NCI-H2029 (cell line): ENCODE measurements at regions not wholly inside any gene's neighbourhood (a gene's known extent, or its start where the extent isn't known, plus 50 kb on each side); places are given as distances from the start of the nearest gene placed in this dataset.

Experiments used
- DNase-seq: peaks from one replicate; lab custom pipeline; 2025; lab: John Stamatoyannopoulos, UW

DNA sequence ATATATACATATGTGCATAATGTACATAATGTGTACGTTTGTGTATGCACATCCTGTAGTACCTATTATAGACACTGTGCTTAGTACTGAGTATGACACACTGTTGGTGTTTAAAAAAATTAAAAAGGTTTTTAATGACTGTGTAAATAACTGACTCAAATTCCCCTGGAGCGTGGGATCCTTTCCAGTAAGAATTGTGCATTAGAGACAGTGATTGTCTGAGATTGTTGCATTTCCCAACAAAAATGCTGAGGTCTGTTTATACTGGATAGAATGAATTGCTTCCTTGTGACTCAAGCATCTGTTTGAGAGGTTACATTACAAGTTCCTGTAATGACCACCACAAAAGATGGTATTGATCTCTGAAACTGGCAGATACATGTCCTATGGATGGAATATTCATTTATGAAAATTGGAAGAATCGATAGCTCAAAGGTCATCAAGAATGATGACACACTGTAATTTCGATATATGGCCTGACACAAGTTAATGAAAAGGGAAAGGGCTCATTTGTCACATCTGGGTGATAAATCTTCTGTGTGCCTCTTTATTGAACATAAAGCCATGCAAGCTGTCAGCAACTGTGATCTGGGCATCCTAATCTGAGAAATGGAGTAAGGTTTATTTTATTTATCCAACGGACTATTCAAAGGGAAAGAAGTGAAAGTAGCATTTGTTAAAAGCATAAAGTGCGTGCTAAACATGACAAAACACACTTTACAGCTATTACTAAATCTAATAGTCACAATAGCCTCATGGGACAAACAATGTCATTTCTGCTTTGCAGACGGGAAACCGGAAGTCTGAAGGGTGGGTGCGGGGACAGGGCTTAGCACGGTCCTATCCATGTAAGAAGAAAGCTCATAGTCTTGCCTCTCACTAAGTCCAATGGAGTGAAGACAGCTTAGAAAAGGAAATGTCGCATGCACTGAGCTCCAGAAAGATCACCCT, 228.8 kb downstream of the CDH11 start:
- no peak for DNase-seq

DNA sequence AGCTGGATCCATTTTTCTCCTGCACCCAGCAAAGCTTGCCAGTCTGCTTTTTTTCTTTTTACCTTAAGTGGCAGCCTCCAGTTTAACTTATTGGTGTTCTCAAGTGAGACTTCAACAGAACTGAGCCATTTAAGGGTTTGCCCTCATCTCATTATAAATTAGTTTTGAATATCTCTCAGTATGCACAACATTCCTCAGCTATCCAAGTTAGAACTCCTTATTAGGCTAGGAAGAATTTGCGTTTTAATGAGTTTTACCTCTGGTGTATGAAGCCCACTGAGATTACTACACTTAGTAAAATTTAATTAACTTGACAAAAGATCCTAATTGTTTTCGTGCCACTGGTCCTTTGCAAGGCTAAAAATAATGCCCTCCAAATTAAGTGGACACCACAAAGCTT, 232.4 kb downstream of the CDH11 start:
- DNase-seq, result no peak

- DNase-seq, result no peak
Measured at GRCh38 chr16:64887651-64888050, 234.2 kb downstream of the CDH11 start.

DNA sequence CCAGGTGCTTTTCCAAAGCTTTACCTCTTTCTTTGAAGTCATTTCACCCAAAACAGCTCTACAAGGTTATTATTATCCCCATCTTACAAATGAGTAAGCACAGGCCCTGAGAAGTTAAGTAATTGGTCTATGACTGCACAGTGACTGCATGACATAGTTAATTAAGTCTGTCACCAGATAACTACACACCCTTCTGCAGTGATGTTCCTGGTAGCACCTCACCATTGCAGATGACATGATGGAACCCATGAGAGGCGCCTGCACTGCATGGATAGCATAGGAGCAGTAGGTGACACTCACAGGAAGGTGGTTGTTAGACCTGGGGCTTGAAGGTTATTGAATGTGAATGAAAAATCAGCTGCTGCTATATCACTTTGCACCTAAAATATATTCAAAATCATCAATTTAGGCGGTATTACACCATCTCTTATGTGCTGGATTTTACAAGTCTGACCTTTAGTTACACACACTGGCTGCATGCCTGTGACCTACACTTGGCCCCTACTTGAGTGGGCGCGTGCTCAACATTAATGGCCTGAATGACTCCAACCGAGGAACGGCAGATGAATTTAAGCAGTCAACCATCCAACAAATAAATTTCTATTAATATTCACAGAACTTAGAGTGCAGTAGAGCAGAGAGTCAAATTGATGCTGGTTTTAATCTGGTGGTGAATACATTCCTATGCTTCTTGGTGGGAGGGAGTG, 239.6 kb downstream of the CDH11 start:
- DNase-seq, result no peak

DNA sequence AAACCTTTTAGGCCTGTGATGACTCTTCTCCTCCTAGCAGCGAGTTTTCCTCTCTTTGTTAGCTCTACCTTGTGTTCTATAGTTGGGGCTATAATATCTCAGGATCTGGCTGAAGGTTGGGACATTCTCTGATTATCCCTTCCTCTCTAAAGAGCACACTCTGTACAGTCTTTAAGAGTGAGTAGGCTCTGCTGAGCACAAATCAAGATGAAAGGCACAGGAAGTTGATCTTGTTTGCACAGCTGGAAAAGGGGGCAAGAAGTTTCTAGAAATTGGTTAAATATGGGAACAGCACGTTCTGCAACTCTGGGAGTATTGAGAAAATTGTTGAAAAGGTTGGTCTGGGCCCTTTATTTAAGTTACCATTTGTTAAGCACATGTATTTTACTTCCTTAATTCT, 240.9 kb downstream of the CDH11 start:
- no peak for DNase-seq

DNA sequence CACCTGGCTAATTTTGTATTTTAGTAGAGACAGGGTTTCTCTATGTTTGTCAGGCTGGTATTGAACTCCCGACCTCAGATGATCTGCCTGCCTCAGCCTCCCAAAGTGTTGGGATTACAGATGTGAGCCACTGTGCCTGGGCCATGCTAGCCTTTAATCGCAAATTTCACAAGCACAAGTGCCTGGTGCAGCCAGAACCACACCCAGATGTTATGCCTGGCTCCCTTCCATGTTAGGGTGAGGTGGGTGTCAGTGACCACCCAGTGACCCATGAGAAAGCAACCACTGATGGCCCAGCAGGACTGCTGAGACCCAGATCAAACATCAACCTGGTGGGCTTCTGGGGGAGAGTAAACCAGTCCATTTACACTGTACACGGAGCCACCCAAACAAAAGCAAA, 241.9 kb downstream of the CDH11 start:
- DNase-seq, result no peak

DNA sequence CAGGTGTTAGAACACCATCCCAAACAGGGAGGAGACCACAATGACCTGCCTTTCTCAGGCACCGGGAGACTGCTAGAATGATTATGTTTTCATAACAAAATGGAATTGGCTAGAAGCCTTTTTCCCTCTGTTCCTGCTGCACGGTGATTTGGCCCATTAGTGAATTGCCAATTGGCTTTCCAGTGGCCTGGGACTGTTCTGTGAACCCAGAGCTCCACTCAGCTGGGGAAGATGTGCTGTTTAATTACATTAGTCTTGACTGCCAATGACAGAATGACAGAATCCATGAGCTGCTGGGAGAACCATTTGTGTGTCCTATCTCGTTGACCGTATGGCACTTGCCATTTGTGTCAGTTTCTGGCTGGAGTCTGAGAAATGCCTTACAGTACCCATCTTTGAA, 242.9 kb downstream of the CDH11 start:
- DNase-seq, result no peak

DNA sequence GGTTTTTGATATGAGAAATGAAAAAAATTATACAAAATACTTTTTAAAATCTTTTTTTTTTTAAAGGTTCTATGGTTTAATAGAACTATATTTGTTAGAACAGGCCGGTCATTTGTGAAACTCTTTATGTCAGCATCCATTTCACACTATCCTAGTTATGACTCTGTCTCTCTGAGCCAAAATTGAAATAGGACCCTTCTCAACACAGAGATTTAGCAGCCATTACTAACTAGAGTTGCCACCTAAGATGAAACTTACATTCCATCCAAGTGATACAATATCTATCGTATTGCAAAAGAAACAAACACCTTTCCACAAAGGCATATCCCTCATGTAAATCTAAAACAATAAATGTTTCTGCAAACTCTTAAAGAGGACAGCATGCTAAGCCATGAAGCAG, 249.8 kb downstream of the CDH11 start:
- DNase-seq, result no peak

DNA sequence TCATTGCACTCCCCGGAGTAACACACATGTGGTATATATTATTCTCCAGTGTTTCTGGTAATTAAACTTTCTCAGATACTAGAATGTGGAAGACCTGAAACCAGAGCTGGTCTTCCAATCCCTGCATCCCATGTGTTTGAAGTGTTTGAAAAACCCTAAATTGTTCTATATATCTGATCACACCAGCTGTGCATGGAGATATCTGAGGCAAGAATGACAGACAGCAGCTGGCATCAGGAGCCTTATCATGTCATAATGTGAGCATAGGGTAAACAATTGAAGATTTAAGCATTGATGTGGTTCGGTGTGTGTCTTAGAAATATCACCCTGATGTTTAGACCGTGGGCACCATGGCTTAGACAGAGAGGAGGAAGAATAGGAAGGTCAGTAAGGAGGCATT, 251.0 kb downstream of the CDH11 start:
- DNase-seq, result no peak

DNA sequence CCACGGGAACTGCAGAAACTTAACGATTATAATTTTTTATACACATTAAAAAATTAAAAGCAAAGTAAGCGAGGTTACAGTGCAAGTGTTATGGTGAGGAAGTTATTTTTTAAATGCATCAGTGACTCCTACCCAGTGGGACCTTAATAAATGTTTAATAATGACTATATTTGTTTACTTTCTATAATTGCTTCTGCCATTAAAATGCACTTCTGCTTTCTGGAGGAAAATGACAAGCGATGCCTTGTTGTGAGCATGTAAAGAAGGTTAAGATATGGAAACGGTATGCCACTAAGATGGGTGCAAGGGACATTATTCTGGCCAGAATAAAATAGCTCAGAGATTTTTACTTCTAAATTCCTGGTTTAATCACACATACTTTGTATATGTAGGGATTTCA, 252.1 kb downstream of the CDH11 start:
- no peak for DNase-seq

GRCh38 chr16:64866021-64866420, 255.8 kb downstream of the CDH11 start:
- DNase-seq, result no peak

GRCh38 chr16:64865069-64865696, 256.7 kb downstream of the CDH11 start:
- DNase-seq, result no peak

DNA sequence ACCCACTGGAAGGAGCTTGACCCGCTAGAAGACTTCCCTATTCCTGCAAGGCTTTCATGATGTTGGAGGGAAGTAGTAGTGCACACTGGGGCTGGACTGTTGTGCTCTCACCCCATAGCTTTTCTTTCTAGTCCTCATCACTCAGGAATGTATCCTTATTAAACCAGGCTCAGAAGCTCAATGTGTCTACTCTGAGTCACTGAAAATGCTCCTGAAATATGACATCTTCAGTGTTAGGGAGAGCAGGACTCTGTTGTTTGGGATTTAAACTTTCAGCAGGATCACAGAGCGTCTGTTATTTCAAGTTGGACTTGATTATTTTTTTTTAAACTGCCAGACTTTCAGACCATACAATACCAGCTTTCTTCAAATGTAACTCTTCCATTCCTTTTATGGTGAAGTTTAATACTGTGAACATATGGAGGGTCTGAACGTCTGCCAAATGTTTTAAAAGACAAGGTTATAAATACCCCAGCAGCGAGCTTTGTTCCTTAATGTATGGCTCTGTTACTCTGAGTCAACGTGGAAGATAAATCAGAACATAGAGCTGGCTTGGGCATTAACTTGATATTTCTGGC, 257.5 kb downstream of the CDH11 start:
- no peak for DNase-seq

DNA sequence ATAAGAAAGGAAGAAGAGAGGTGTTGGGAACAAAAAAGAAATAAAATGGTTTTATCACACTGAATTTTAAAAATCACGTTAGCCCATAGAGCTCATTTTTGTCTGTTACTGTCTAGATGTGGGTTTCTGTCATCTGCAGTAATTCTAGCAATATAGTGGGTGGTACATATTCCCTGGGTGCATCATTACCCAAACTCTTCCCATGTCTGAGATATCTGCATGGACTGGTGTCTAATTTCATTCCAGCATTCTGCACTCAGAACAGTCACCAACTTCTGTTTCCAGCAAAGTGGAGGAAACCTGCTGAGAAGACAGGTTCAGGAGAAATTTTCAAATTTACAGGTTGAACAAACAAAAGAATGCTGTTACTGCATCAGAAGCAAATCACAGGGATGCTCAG, 263.8 kb downstream of the CDH11 start:
- DNase-seq, result no peak

- no peak for DNase-seq
Measured at GRCh38 chr16:64857411-64857810, 264.5 kb downstream of the CDH11 start.

- DNase-seq, result no peak
Measured at GRCh38 chr16:64853551-64853950, 268.3 kb downstream of the CDH11 start.

DNA sequence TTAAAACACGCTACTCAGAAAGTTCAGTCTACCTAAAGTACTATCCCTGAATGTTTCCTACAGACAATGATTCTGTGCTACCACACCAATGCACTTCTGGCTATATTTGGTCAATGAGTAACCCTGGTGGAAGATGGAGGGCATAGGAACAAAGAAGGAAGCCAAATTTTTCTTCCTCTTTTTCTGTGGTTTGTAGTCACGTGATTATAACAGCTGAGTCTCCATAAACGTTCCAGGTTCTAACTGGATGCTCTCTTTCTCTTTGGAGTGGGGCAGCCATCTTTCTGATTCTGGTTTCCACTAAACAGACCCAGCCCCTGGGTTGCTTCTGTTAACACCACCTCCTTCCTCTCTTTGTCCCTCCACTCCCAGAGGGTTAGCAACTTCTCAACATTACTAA, 274.9 kb downstream of the CDH11 start:
- no peak for DNase-seq

GRCh38 chr16:64845071-64845470, 276.8 kb downstream of the CDH11 start:
- no peak for DNase-seq

GRCh38 chr16:64841482-64841881, 280.4 kb downstream of the CDH11 start:
- DNase-seq, result no peak

DNA sequence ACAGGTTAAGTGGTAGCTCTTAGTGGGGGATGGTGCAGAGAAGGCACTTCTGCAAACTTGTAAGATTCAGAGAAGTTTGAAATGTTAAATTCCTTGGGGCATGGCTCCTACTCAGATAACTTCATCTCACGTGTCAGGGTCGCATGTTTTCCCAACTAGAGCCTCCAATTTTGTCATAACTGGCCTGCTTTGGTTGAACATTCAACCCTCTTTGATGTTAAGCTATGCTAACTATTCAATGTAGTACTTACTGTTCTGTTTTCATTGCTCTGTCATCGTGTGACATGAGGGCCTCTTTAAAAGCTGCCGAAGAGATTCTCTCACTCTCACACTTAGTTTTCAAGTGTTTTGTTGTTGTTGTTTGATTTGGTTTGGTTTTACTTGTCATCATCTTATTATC, 280.8 kb downstream of the CDH11 start:
- DNase-seq, result no peak

GRCh38 chr16:64830653-64831052, 291.2 kb downstream of the CDH11 start:
- no peak for DNase-seq

DNA sequence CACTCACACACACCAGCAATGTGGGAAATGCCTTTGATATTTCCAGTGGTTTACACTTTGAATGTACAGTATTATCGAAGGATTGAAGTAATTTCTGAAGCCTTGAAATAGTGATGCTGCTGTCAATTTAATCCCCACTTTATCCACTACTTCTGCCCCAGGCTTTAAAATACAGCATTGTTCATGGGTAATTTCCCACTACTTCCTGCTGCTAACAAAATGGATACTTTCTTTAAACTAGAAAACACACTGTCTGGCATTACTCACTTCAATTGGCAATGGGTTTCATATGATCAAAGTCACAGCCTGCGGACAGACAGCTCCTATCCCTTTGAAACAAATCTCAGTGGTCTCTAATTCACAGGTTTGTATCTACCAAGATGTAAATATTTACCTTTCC, 292.2 kb downstream of the CDH11 start:
- no peak for DNase-seq

GRCh38 chr16:64826374-64826773, 295.5 kb downstream of the CDH11 start:
- no peak for DNase-seq
